Midbrain (tissue), 1 donor: ENCODE measurements at regions not wholly inside any gene's neighbourhood (a gene's known extent, or its start where the extent isn't known, plus 50 kb on each side); places are given as distances from the start of the nearest gene placed in this dataset.

Experiments used
- DNase-seq: peaks from one replicate; lab custom pipeline; 2025; lab: John Stamatoyannopoulos, UW

DNA sequence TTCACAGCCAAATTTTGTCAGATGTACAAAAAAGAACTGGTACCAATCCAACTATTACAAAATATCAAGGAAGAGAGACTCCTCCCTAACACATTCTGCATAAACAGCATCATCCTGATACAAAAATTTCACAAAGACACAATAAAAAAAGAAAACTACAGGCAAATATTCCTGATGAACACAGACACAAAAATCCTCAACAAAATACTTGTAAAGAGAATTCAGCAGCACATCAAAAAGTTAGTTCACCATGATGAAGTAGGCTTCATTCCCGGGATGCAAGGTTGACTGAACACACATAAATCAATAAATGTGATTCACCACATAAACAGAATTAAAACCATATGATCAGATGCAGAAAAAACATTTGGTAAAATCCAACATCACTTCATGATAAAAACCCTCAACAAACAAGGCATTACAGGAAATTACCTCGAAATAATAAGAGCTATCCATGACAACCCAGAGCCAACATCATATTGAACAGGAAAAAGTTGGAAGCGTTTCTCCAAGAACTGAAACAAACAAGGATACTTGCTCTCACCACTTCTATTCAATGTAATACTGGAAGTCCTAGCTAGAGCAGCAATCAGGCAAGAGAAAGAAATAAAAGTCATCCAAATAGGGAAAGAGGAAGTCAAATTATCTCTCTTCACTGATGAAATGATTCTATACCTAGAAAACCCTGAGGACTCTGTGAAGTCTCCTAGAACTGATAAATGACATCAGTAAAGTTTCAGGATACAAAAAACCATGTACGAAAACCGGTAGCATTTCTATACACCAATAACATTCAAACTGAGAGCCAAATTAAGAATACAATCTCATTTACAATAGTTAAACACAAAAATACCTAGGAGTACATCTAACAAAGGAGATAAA is 223.1 kb downstream of the REEP3 start:
- DNase-seq = no peak

DNA sequence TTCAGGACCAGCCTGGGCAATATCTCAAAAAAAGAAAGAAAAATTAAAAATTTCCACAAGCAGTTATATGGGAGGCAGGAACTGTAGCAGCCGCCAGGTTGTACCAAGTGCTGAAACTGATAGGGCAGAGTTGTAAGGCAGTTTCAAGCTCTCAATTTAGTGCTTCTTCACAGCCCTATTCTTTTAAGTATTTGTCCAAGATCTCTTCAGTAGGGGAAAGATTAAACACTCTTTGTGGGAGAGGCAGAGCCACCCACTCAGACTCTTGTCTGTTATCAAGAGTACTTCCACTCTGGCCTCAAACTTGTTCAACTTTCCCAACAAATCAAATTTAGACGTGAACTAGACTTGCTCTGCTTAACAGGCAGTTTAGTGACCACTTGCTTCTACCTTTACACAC is 228.7 kb downstream of the REEP3 start:
- no peak for DNase-seq

DNA sequence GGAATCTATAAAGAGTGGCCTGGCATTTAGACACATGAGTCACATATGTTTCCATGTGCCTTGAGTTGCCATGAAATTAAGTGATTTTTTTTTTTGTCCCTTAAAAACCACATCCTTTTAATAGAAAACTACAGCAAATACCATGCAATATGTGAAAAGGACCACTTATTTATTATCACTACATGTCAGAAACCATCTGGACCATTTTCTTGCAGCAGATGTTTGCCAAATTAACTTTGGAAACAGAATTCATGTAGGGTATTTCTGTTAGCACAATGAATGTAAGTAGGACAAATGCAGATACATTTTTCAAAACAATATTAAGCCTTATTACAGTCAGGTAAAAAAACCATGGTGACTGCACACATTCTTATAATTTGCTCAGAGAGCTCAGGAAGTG is 230.6 kb downstream of the REEP3 start:
- no peak for DNase-seq

DNA sequence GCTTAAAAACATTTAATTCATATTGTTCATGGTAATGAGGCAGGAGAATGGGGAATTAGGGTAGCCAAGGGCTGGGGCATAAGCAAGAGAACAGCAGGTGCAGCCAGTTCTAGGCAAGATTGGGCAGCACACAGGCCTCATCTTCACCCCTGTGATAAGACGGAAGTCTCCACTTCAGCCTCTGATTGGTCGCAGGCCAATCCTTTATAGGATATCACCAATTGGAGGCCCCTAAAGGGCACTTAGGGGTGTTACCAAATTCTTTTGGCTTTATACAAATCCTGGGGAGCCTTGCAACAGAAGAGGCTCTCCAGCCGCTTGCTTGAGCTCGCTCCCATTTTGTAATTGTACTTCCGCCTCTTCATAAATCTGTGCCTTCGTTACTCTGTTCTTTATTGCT is 231.1 kb downstream of the REEP3 start:
- no peak for DNase-seq

DNA sequence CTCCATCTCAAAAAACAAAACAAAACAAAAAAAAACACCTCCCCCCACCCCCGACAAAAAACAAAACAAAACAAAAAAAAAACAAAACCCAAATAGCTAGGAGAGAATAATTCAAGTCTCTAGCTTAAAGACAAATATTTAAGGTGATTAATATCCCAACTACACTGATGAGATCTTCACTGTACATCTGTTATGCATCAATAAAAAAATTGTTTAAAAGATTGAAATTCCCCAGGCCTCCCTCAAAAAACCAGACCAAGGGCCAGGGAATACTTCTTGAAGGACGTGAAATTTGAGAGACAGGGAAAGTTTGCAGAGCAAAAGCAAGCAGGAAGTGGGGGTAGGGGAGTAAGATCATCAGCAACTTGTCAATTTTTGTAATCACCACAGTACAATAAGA is 232.6 kb downstream of the REEP3 start:
- DNase-seq = no peak

DNA sequence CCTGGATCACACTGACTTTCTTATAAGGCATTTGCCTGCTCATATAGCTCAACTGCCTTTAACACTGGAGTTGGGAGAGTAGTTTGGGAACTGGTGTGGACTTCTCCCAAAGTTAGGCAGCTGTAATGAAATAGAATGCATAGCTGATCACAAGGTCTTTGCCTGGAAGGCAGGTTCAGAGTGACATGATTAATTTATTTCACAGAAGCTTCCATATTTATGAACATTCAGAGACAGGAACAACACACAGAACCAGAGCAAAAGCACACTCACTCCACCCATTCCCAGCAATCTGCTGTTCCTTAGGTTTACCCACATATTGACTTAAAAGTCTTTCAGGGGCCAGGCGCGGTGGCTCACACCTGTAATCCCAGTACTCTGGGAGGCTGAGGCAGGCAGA is 234.2 kb downstream of the REEP3 start:
- no peak for DNase-seq

DNA sequence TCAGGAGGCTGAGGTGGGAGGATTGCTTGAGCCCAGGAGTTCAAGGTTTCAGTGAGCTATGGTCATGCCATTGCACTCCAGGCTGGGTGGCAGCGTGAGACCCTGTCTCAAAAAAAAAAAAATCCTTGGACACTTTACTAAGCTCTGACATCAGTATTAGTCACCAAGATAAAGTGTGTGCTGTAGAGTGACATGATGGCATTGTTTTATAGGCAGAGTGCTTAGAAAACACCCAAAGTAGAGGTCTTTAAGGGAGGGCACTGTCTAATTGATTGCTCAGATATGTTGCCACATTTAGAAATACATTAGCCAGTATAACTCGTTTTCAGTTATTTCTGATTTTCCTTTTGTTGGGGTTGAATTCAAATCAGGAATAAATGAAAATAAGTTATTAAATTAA is 235.9 kb downstream of the REEP3 start:
- no peak for DNase-seq

DNA sequence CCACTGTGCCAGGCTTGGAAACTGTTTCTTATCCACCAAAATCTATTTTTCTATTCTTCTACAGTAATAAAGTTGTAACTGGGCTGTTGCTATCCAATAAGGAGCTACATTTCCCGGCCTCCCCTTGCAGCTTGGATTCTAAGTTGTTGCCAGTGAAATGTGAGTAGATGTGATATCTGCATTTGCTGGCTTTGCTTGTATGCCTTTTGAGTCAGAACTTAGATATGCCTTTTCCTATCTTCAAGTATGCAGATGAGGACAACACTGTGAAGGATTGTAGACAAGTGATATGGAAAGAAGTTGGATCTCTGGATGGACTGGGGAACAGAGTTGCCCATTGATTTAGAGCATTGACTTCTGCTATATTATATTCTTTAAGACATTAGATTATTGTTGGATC is 236.9 kb downstream of the REEP3 start:
- no peak for DNase-seq

DNA sequence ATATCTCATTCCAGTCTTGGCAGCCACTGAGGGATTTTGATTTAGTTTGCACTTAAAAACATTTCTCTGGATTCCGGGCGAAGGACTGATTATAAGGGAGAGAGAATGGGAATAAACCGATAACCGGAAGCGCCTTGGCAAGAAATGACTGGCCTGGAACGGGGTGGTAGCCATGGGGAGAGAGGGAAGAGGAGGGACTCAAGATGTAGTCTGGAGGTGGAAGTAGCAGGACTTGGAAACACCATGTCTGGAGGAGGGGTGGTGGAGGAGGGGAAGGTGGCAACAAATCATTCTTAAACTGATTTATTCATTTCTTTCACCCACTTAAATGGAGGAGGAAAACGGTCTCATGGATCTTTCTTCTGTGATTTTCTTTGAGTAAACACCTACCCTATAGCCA is 238.1 kb downstream of the REEP3 start:
- DNase-seq = no peak

DNA sequence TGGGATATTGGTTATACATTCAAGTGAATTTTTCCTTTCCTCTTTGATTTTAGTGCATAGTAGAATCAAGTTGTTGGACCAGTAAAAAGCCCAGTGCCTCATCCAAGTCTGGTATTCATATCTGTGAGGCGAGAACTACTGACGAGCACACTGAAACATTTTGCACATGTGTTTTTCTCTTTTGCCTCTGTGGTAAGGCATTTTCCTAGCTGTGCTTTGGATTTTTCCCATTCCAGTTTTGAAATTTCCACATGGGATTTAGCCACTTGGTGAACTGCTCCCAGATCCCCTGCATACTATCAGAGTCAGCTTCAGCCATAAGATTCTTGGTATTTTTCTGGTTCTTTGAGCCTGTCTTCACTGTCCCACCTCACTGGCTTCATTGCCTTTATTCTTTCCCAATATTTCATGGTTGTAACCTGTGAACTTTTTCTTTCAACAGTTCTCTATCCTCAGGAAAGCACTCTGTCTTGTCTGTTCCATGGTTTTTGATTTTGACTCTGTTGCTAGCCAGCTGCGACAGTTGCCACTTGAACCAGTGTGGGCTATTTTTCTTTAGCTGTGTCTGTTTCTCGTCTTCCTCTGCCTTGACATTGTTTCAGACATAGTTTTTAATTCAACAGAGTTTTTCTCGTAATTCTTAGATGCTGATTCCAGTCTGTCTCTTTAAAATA is 239.0 kb downstream of the REEP3 start:
- DNase-seq = no peak

DNA sequence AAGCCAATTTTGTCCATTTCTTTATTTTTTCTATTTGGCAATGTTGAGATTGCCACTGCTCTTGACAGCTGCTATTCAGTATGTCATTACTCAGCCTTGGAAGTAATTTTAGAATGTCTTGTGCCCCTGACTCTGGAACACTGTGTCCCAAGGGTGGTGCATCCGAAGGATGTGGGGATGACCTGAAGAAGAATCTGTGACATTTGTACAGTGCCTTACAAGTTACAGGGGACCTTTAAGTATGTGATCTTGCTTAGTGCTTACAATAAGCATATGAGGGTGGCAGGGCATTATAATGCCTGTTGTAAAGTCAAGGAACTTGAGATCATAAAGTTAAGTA is 239.5 kb downstream of the REEP3 start:
- DNase-seq = no peak

DNA sequence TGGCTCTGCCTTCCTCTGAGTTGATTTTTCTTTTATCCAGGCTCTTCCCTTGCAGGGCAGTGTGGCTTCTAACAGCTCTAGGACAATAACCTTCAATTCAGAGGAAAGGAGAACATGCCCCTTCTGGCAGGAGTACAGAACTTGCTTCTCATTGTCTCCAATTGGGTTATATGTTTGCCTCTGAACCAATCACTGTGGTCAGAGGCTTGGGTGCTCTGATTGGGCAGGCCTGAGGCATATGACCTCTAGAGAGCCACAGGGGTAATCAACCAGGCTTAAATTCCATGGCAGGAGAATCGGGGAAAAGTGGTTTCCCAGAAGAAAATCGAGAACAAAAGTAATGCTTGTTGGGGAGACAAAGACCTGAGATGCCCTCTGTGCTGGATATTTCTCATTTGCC is 240.0 kb downstream of the REEP3 start:
- DNase-seq = no peak

DNA sequence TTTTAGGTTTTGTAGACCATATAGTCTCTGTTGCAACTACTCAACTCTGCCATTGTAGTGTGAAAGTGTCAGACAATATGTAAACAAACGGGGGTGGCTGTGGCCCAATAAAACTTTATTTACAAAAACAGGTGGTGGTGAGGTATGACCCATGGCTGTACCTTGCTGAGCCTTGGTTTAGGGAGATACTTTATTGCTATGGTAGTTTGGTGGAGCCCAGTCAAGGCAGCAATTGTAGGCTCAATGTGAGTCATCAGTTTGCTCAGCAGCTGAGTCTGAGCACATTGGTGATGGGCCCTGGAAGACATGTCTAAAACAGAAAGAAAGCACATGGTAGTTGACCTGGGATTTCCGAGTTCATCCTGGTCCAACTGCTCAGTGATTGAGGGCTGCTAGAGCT is 242.5 kb downstream of the REEP3 start:
- no peak for DNase-seq

DNA sequence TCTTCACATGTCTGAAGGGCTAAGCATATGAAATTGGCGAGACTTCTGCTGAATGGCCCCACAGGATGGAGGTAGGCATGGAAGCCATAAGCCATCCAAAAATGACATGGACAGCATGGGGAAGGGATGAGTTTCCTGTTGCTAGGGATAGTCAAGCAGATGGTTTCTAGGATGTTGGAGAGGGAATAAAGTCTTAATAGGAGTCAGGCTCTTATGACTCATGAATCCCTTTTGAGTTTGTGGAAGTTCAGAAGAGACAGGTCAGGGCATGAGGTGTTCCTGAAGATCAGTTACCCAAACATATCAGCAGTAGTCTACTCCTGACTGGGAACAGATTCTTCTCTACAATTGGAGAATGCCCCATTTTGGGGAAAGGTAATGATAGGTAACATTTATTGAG is 243.9 kb downstream of the REEP3 start:
- DNase-seq = no peak

DNA sequence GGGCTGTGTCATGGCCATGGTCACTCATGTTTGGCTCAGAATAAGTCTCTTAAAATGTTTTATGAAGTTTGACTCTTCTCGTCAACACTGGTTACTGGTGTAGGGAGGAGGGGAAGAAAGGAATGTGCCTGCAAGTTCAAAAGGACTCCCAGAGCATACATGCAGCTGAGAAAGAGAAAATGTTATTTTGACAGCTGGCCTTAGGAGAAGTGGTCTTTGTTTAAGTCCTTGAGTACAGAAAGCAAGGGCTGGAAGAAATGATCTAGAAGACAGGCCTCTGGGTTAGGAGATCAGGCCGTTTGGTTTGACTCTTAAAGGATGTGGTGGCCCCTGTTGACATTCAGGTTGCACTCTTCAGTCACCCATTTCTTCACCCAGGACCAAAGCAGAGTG is 245.5 kb downstream of the REEP3 start:
- DNase-seq = no peak

DNA sequence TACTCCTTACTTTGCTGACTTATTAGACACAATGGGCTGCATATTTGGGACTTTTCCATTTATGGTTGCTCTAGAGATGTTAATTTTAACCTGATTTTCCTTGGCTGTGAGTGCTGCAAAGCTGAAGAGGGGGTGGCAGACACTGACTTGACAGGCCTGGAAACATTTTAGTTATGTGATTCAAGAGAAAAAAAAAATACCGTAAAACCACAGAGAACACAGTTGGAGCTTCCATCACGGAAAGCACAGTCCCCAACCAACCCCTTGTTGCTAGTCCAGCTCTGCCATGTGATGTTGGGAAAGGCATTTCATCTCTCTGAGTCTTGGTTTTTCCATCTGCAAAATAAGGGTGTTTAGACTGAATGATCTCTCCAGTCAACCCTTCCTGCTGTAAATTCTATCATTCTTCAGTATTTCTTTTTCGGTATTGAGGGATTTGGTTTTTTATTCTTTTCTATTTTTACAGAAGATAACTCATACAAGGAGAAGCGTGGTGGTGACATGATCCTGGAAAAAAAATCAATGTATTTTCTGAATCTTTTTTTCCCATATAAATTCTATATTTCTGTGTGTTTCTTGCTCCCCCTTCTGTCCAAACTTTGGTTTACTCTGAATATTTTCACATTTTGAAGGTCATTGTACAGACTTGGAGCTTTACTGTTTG is 246.1 kb downstream of the REEP3 start:
- DNase-seq = peak; percentile 4

DNA sequence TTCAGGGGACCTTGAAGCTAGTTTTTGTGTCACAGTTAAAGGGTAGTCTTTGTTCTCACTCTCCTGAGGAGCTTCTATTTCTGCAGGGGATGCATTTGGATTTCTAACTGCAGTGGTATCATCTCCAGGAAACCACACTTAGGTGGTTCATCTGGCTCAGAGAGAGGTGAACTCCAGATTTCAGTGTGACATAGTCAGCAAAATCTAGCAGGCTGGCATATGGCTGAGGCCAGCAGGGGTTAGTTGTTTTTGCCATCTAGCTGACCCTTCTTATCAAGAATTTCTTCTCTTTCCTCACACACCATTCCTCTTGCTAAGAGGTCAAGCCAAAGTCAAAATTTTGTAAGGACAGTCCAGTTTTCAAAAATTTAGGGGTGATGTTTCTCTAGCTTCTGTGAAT is 248.2 kb downstream of the REEP3 start:
- DNase-seq = no peak

DNA sequence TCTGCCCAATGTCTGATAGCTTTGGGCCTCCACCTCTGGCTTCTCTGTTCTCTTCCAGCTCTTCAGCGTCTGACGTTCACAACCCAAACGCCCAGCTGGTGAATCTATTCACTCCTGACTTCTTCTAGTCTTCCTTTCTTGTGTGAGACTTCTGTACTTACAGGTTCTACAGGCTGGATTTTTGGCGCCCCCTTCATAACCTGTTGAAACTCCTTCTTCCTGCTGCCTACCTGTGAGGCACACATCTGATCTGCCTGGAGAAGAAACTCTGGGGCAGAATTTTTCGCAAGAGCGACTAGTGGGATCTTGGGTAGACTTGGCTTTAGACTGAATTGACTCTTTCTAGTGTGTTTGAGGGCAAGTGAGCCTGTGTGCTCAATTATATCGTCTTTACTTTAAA is 249.3 kb downstream of the REEP3 start:
- no peak for DNase-seq

DNA sequence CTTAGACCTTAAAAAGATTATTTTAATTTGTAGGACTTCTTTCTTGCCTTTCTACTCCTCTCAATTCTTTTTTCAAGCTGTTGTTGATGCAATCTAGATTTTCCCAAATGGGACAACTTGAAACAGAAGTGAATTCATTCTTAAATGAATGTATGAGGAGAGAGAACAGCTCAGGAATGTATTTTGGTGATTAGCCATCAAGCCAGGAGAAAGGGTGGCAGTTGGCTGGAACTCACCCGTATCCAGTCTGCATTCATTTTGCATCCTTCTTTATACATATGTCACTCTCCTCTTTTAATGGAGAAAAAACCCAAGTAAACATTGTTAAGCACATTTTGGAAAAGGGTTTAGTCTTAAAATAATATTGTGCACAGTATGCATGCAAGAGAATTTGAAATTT is 251.3 kb downstream of the REEP3 start:
- no peak for DNase-seq

DNA sequence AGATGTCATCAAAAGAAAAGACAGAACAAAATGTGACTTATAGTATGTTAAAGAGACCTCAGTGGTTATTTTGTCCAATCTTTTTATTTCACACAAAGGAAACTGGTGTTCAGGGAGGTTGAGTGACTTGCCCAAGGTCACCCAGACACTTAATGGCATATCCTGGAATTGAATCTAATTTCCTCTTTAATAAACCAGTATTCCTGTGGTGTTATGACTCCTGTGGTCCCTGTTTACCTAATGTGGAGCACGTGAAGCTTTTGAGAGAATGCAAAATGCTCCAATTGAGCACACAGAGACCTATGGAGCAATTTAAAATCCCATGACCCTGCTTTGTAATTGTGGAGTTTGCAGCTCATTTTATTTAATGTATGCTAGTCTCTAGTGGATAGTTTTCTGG is 251.9 kb downstream of the REEP3 start:
- no peak for DNase-seq

DNA sequence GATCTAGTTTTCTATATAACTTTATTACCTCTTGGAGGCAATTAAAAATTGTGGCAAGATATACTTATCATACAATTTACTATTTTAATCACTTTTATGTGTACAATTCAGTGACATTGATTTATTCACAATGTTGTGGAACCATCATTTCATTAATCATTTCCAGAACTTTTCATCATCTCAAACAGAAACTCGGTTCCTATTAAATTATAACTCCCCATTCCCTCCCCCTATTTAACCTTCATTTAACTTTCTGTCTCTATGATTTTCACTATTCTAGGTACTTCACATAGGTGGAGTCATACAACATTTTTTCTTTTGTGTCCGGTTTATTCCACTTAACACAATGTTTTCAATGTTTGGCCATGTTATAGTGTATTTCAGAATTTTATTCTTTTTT is 252.8 kb downstream of the REEP3 start:
- no peak for DNase-seq

DNA sequence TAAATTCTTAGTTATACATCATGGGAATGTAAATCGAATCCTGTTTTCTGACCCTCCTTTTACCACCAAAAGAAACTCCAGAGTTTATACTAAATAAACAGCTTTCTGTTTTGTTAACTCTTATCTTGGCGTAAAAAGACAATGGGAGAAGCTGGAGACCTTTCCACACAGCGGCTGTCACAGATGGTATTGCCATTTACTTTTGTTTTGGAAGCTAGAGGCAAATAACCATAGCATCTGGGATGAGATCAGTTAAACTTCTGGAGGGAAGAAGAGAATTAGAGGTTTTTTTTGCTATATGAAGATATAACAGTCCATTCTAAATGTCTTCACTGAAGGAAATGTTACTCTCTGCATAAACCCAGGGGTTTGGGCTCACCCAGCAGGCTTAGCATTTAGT is 258.9 kb downstream of the REEP3 start:
- no peak for DNase-seq

DNA sequence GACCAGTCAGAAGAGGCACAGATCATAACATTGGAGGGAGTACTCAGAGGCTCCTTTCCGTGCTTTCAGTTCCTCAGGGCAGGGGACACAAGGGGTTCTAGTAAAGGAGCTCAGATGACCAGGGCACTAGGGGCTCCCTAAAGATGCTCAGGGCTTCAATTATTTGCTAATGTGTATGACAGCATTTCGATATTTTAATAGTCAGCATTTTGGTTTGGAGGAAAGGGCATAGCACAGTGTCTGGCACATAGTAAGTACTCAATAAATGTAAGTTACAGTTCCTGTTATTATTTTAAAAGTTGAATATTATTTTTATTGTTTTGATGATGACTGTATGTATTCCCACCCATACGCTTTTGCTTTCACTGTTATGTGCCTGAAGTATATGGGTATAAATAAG is 260.0 kb downstream of the REEP3 start:
- DNase-seq = no peak
